ENCODE measurements at regions not wholly inside any gene's neighbourhood (a gene's known extent, or its start where the extent isn't known, plus 50 kb on each side); places are given as distances from the start of the nearest gene placed in this dataset.

DNA sequence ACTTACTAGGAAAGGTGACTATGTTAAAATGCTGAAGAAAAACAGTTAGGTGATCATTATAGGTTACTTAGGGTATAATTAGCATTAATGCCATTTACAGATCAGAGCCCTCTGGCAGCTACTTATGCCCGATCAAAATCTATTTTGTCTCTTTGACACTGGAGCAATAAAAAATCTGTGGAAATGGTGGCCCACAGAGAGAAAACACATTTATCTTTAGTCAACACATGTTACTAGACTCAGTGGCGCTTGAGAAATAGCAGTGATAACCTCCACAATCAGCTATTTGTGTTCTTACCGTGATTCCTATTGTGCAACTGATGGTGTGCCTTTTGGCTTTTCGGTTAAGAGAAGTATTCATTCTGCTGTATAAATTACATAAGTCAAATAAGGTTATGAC, 1519.6 kb downstream of the PCDH9 start:
- H3K36me3 ChIP-seq (ENCODE audit: insufficient read depth, low read length): no peaks in the 10 kb centered on the region
- H4K20me1 ChIP-seq (ENCODE audit: insufficient read depth, low read length, poor library complexity, severe bottlenecking): no peaks in the 10 kb centered on the region
- no peaks in the 10 kb centered on the region for H3K27me3 ChIP-seq (ENCODE audit: insufficient read depth, low read length, poor library complexity, severe bottlenecking)
- H3K79me2 ChIP-seq (ENCODE audit: insufficient read depth, low read length): no peaks in the 10 kb centered on the region
- H3K9me3 ChIP-seq (ENCODE audit: insufficient read depth, low read depth, low read length): no peaks in the 10 kb centered on the region
- no peaks in the 10 kb centered on the region for H3F3A ChIP-seq (ENCODE audit: low read depth)
- no peaks in the 10 kb centered on the region for H3K4me1 ChIP-seq (ENCODE audit: insufficient read depth, low read length, poor library complexity, severe bottlenecking)
- TF ChIP-seq CTCF (conservative IDR thresholded peaks at IDR 0.05; ENCODE audit: low read length): no peak
- no peak for TF ChIP-seq EZH2phosphoT487 (IDR thresholded peaks at IDR 0.05; ENCODE audit: borderline replicate concordance)
- no peak overlapping the region for H3K4me2 ChIP-seq (ENCODE audit: low read depth, low read length, poor library complexity, severe bottlenecking)
- H2AFZ ChIP-seq (ENCODE audit: low read length): no peak overlapping the region
- no peaks in the 10 kb centered on the region; the same call in none of the 2 replicates for H3K9me2 ChIP-seq (replicated peaks; ENCODE audit: low read depth, low read length)
- H3K9ac ChIP-seq (ENCODE audit: low read depth, low read length, poor library complexity, severe bottlenecking): no peak overlapping the region
- no peak overlapping the region for H3K4me3 ChIP-seq (ENCODE audit: low read length, poor library complexity, severe bottlenecking)

- no peaks in the 10 kb centered on the region for H4K20me1 ChIP-seq (ENCODE audit: insufficient read depth, low read length, poor library complexity, severe bottlenecking)
- no peaks in the 10 kb centered on the region for H3K27me3 ChIP-seq (ENCODE audit: insufficient read depth, low read length, poor library complexity, severe bottlenecking)
- no peak overlapping the region for H3K4me3 ChIP-seq (ENCODE audit: low read length, poor library complexity, severe bottlenecking)
- no peaks in the 10 kb centered on the region for H3F3A ChIP-seq (ENCODE audit: low read depth)
- no peak overlapping the region for H3K4me2 ChIP-seq (ENCODE audit: low read depth, low read length, poor library complexity, severe bottlenecking)
- H3K9me3 ChIP-seq (ENCODE audit: insufficient read depth, low read depth, low read length): no peaks in the 10 kb centered on the region
- H3K4me1 ChIP-seq (ENCODE audit: insufficient read depth, low read length, poor library complexity, severe bottlenecking): no peaks in the 10 kb centered on the region
- H2AFZ ChIP-seq (ENCODE audit: low read length): no peak overlapping the region
- H3K79me2 ChIP-seq (ENCODE audit: insufficient read depth, low read length): no peaks in the 10 kb centered on the region
- no peaks in the 10 kb centered on the region for H3K36me3 ChIP-seq (ENCODE audit: insufficient read depth, low read length)
- H3K9me2 ChIP-seq (replicated peaks; ENCODE audit: low read depth, low read length): no peaks in the 10 kb centered on the region
- TF ChIP-seq CTCF (conservative IDR thresholded peaks at IDR 0.05; ENCODE audit: low read length) (no peak), EZH2phosphoT487 (IDR thresholded peaks at IDR 0.05; ENCODE audit: borderline replicate concordance) (no peak)
- H3K9ac ChIP-seq (ENCODE audit: low read depth, low read length, poor library complexity, severe bottlenecking): no peak overlapping the region
These were observed 1532.3 kb downstream of the PCDH9 start for GRCh38 chr13:65697843-65698242.

GRCh38 chr13:65679240-65679639, 1550.9 kb downstream of the PCDH9 start:
- no peaks in the 10 kb centered on the region for H3K79me2 ChIP-seq (ENCODE audit: insufficient read depth, low read length)
- no peak overlapping the region for H3K4me3 ChIP-seq (ENCODE audit: low read length, poor library complexity, severe bottlenecking)
- no peaks in the 10 kb centered on the region for H3K36me3 ChIP-seq (ENCODE audit: insufficient read depth, low read length)
- no peaks in the 10 kb centered on the region for H3K4me1 ChIP-seq (ENCODE audit: insufficient read depth, low read length, poor library complexity, severe bottlenecking)
- no peak overlapping the region for H3K4me2 ChIP-seq (ENCODE audit: low read depth, low read length, poor library complexity, severe bottlenecking)
- TF ChIP-seq EZH2phosphoT487 (IDR thresholded peaks at IDR 0.05; ENCODE audit: borderline replicate concordance) (no peak), CTCF (conservative IDR thresholded peaks at IDR 0.05; ENCODE audit: low read length) (no peak)
- H2AFZ ChIP-seq (ENCODE audit: low read length): no peak overlapping the region
- no peaks in the 10 kb centered on the region for H3F3A ChIP-seq (ENCODE audit: low read depth)
- no peaks in the 10 kb centered on the region for H4K20me1 ChIP-seq (ENCODE audit: insufficient read depth, low read length, poor library complexity, severe bottlenecking)
- H3K9ac ChIP-seq (ENCODE audit: low read depth, low read length, poor library complexity, severe bottlenecking): no peak overlapping the region
- no peaks in the 10 kb centered on the region for H3K27me3 ChIP-seq (ENCODE audit: insufficient read depth, low read length, poor library complexity, severe bottlenecking)
- H3K9me3 ChIP-seq (ENCODE audit: insufficient read depth, low read depth, low read length): no peaks in the 10 kb centered on the region
- no peaks in the 10 kb centered on the region for H3K9me2 ChIP-seq (replicated peaks; ENCODE audit: low read depth, low read length)

All from Loucy (cell line).